ENCODE measurements at regions not wholly inside any gene's neighbourhood (a gene's known extent, or its start where the extent isn't known, plus 50 kb on each side); places are given as distances from the start of the nearest gene placed in this dataset.

GRCh38 chr4:38268108-38268820 lies 308.1 kb downstream of the PTTG2 start:
- no peak overlapping the region for H3K27ac ChIP-seq
- TF ChIP-seq, protein P1, sequence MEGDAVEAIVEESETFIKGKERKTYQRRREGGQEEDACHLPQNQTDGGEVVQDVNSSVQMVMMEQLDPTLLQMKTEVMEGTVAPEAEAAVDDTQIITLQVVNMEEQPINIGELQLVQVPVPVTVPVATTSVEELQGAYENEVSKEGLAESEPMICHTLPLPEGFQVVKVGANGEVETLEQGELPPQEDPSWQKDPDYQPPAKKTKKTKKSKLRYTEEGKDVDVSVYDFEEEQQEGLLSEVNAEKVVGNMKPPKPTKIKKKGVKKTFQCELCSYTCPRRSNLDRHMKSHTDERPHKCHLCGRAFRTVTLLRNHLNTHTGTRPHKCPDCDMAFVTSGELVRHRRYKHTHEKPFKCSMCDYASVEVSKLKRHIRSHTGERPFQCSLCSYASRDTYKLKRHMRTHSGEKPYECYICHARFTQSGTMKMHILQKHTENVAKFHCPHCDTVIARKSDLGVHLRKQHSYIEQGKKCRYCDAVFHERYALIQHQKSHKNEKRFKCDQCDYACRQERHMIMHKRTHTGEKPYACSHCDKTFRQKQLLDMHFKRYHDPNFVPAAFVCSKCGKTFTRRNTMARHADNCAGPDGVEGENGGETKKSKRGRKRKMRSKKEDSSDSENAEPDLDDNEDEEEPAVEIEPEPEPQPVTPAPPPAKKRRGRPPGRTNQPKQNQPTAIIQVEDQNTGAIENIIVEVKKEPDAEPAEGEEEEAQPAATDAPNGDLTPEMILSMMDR (IDR thresholded peaks at IDR 0.05) = no peak
- TF ChIP-seq POLR2A (IDR thresholded peaks at IDR 0.05) = no peak

DNA sequence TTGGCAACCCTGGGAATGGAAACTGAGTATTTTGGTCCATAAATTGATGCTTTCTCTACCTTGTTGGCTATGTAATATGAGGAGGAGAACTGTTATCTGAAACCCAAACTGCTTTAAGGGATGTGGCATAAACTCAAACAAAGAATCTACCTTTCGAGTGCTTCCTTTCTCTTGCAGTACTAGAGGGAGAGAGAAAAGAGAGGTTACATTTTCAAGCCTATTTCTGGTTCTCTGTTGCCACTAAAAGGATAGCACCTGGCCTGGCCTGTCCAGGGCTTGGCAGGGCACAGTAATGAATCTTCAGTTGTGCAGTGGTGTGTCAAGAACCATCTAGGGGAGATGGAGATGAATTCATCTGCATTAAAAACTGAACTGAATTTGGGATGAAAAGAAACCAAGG lies 308.6 kb downstream of the PTTG2 start:
- intact Hi-C loops (cut with DNase I) = no loop called here
- TF ChIP-seq POLR2A (IDR thresholded peaks at IDR 0.05) = no peak
- TF ChIP-seq, protein P1 (IDR thresholded peaks at IDR 0.05) = no peak
- no peak for DNase-seq
- no peaks in the 10 kb centered on the region for H3K36me3 ChIP-seq
- no peak overlapping the region for H3K27ac ChIP-seq
- H3K4me3 ChIP-seq = no peak overlapping the region
- no peaks in the 10 kb centered on the region for H3K9me3 ChIP-seq
- no peaks in the 10 kb centered on the region for H3K27me3 ChIP-seq
- 100% methylated on average over 1 of the region's 1 CpG for WGBS (ENCODE audit: insufficient coverage, low coverage, low lambda C conversion rate, missing lambda C conversion rate)
- no peak for ATAC-seq
- H3K4me1 ChIP-seq = no peaks in the 10 kb centered on the region

More at GRCh38 chr4:38268108-38268820, 308.1 kb downstream of the PTTG2 start:
- DNase-seq (no peak), ATAC-seq (no peak)
- no peaks in the 10 kb centered on the region for H3K9me3 ChIP-seq
- H3K4me1 ChIP-seq = no peaks in the 10 kb centered on the region
- no peaks in the 10 kb centered on the region for H3K36me3 ChIP-seq
- no peak overlapping the region for H3K4me3 ChIP-seq
- WGBS (ENCODE audit: insufficient coverage, low coverage, low lambda C conversion rate, missing lambda C conversion rate) = 94% methylated on average over 3 of the region's 5 CpGs
- intact Hi-C loops (cut with DNase I) = no loop called here
- no peaks in the 10 kb centered on the region for H3K27me3 ChIP-seq

DNA sequence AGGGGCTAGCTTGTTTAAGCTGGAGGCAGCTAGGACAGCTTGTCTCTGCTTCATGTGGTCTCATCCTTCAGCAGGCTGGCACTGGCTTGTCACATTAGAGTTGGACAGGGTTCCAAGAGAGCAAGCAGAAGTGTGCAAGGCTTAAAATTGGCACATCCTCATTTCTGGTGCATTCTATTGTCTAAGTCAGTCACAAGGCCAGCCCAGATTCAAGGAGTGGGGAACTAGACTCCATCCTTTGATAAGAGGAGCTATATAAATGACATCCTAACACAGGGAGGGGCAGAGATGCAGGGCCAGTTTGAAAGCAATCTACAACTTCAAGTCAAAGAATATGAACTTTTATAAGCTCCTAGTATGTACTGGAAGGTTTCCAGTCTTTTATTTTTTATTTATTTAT lies 313.2 kb downstream of the PTTG2 start:
- Histone ChIP-seq H3K9me3 (no peaks in the 10 kb centered on the region), H3K36me3 (no peaks in the 10 kb centered on the region), H3K27me3 (no peaks in the 10 kb centered on the region), H3K4me1 (no peaks in the 10 kb centered on the region), H3K27ac (no peak overlapping the region), H3K4me3 (no peak overlapping the region)
- DNase-seq (no peak), ATAC-seq (peak in 2 of 4 donors; percentile 26 to 63)
- intact Hi-C loops (cut with DNase I) = no loop called here
- TF ChIP-seq POLR2A (IDR thresholded peaks at IDR 0.05) = no peak
- TF ChIP-seq, protein P1 (IDR thresholded peaks at IDR 0.05) = no peak

DNA sequence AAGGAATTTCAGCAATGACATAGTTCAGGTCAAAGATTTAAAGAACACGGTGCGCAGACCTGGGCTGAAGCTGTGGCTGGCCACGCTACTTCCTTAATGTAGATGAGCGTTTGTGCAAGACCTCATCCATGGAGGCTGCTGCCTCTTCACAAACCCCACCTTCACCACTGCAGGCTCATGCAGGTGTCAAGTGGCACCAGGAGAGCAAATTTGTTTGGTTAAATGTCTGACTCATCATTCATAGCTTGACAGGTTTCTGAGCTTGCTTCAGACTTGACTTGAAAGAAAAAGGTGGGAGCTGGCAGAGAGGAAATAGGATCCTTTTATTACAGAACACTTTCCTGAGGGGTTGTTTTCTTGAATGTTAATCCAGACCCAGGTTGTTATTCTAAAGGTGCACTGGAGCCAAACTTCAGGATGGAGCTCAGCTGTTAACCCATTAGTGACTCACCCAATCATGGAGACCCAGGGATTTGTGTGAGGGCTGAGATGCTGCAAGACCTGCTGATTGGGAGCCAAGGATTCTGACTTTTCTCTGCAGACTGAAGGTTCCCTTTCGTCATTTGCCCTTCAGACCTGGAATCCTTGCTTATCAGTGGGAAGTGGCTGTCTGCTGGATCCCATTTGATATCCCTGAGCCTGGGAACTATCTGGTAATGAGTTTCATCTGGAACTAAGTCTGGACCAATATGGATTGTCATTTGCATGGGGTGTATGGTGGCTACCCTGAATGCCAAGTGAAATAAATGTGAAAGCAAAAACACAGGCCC lies 315.3 kb downstream of the PTTG2 start:
- H3K4me3 ChIP-seq = no peak overlapping the region
- H3K27ac ChIP-seq = no peak overlapping the region
- H3K27me3 ChIP-seq = no peaks in the 10 kb centered on the region
- TF ChIP-seq, protein P1 (IDR thresholded peaks at IDR 0.05) = no peak
- no peak for TF ChIP-seq POLR2A (IDR thresholded peaks at IDR 0.05)
- no peaks in the 10 kb centered on the region for H3K9me3 ChIP-seq
- WGBS (ENCODE audit: insufficient coverage, low coverage, low lambda C conversion rate, missing lambda C conversion rate) = 86% methylated on average over 5 of the region's 5 CpGs
- intact Hi-C loops (cut with DNase I) = no loop called here
- H3K36me3 ChIP-seq = no peaks in the 10 kb centered on the region
- H3K4me1 ChIP-seq = peaks cover 0 to 13% (median 5%) of the 10 kb centered on the region in 4 donors
- ATAC-seq (no peak), DNase-seq (no peak)

All from right lobe of liver (tissue), 6 donors.